Retina (tissue), 1 donor: ENCODE measurements at regions not wholly inside any gene's neighbourhood (a gene's known extent, or its start where the extent isn't known, plus 50 kb on each side); places are given as distances from the start of the nearest gene placed in this dataset.
"Not testable (repeated sequence)": the region's sequence is repeated elsewhere in the genome, so short reads cannot be mapped to it uniquely, and the experiment has no call there.

Experiments used
- DNase-seq: peaks from one replicate; pipeline ENCODE4 v3.0.0-alpha.2; 2016

DNA sequence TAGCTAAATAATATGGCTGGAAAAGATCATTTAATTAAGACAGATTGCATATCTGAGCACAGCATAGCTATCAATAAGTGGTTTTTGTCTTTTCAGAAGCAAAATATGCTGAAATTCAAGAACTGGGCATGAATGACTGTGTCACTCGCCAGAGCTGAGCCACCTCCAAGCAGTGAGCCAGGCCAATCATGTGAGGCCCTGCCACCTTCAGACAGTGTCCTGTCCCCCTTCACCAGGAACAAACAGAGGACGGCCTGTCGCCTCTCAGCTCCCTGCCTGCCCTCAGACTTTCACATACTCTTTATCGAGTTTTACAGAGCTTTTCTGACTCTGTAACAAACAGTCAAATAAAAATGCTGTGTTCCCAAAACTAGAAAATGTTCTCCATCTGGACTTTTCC, 171.0 kb upstream of the TSC22D1 start:
- DNase-seq: no peak

GRCh38 chr13:44746690-44747089, 170.6 kb upstream of the TSC22D1 start:
- no peak for DNase-seq

DNA sequence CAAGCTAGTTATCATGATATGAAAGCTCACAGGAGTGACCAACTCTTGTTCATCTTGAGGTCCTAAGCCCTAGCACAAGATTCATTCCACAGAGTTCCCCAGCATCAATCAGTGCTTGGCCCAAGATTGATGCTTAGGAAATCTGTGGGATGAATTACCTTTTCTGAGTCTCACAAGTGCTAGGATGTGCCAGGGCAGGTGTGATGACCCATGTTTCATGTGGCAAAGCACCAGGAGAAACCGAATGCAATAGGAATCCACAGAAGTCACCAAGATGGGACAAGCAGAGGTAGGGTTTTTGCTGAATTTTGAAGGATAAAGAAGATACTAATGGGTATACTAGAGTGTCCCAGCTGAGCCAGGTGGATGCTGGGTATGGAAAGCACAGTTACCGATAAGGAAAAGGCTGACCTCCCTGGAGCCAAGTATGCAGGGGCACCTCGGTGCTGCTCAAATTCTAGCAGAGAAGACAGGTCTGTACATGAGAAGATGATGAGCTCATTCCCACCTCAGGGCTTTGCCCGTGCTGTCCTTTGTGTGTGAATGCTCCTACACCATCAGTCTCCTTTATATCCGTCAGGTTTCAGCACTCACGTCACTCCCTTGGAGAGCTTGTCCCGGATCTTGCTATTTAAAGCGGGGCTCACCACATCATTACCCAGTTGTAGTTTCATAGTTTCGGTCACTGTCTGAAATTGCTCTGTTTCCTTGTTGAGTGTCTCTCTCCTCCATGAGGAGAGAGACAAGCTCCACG, 168.9 kb upstream of the TSC22D1 start:
- no peak for DNase-seq

DNA sequence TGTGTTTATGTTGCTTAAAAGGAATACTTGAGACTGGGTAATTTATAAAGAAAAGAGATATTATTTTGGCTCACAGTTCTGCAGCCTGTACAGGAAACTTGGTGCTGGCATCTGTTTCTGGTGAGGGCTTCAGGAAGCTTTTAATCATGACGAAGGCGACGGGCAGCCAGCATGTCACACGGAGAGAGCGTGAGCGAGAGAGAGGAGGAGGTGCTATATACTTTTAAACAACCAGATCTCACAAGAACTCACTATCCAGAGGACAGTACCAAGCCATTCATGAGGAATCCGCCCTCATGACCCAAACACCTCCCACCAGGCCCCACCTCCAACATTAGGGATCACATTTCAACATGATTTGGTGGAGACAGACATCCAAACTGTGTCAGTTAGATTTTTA, 163.4 kb upstream of the TSC22D1 start:
- no peak for DNase-seq

- DNase-seq: no peak
Measured at GRCh38 chr13:44739120-44739519, 163.0 kb upstream of the TSC22D1 start.

GRCh38 chr13:44738463-44738862, 162.3 kb upstream of the TSC22D1 start:
- DNase-seq: no peak

DNA sequence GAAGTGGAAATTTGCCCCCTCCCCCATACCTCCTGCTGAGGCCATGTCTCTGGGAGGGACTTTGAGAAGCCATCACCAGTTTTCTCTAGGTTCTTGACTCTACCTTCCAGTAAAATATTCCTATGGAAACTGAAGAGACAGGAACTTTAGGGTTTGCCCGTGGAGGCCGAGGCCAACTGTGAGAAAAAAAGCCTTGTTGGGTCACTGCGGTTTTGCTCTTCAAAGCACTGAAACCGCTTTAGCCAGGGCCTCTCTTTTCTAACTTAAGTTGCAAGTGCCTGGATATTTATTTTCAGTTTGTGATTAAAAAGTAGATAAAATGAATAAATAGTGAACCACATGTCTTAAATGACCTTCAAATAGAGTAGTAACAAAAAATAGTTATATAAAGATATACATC, 159.7 kb upstream of the TSC22D1 start:
- DNase-seq: no peak

GRCh38 chr13:44734201-44734707, 158.1 kb upstream of the TSC22D1 start:
- DNase-seq: no peak

DNA sequence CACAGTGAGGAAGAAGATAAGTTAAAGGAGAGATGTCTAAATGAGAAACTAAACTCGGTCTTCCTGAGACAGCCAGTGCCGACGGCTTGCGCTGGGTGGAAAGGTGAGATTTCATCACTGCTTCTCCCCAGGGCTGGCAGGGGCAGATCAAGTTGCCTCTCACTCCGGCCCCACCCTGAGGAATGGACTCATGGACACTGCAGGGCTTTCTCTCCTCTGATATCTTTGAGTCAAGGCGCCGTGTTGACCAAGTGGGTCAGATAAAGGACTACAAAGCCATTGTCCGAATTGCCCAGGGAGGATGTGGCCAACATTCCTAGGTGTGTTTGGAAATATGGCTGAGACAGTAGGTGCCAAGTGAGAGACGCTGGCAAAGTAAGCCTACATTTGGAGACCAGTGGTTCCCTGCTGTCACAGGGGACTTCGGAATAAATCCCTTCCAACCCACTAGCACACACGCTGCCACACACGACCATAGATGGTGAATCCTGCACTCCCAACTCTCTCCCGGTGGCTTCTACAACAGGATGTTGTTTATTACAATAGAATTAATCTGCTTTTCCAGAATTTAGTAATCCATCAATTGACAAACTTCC, 156.5 kb upstream of the TSC22D1 start:
- DNase-seq: no peak

GRCh38 chr13:44730851-44731250, 154.7 kb upstream of the TSC22D1 start:
- DNase-seq: no peak

- DNase-seq: no peak
Measured at GRCh38 chr13:44730099-44730498, 154.0 kb upstream of the TSC22D1 start.

DNA sequence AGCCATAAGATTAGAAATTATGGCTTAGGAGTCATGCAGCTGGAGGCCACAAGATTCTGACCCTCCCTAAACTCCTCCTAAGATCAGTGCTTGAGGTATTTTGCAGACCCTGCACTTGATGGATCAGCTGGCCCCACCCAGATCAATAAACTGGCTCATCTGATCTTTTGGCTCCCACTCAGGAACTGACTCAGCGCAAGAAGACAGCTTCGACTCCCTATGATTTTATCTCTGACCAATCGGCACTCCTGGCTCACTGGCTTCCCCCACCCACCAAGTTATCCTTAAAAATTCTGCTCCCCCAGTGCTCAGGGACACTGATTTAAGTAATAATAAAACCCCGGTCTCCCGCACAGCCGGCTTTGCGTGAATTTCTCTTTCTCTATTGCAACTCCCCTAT, 151.5 kb upstream of the TSC22D1 start:
- DNase-seq: not testable (repeated sequence)

- DNase-seq: no peak
Measured at GRCh38 chr13:44726778-44727177, 150.6 kb upstream of the TSC22D1 start.

DNA sequence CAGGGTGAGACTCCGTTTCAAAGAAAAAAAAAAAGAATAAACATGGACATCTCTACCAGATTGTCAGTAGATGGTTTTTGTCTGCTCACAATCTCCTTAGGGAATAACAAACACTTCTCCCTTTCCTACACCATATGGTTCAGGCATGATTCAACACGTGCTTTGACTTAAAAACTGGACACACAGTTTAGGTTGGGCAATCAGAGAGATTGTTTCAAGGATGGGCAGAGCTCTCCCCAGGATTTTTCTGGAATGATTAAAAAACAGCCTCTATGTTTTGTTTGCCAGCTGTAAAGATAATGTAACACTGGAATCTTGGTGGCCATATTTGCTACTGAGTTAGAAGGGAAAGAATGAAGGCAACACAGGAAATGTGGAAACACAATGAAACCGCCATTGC, 150.1 kb upstream of the TSC22D1 start:
- no peak for DNase-seq

DNA sequence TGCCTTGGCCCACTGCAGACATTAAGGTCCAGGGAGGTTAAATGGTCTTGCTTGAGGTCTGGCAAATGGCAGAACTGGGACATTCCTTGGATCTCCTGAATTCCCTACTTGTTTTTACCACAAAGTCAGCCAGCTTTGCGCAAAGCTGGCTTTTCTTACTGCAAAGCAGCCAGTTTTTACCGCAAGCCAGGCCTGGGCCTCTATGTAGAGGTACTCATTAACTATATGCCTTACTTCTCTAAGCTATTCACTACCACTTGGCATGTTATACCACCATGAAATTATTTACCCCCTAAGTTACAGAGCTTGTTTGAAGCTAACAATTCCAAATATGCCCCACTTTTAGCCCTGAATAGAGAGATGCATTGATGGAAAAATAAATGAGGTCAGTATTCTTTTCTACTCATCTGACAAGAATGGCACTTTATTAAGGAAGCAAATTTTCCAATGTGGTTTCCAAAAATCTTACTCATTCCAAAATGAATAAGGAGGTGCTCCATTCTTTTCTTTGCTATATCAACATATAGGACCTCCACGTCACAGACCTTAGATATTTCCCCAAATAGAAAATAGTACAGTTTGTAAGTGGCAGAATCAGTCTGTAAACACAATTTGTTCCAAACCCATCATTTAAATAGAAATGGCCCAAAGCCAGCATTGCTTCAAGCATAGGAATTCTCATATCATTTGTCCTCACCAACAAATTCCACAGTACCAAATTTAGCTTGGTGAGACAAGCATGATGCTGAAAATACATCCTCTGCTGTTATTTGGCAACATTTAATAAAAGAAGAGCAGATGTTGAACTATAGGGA, 143.9 kb upstream of the TSC22D1 start:
- DNase-seq: no peak

- no peak for DNase-seq
Measured at GRCh38 chr13:44718467-44718866, 142.3 kb upstream of the TSC22D1 start.

GRCh38 chr13:44715287-44716230, 139.4 kb upstream of the TSC22D1 start:
- DNase-seq: no peak

DNA sequence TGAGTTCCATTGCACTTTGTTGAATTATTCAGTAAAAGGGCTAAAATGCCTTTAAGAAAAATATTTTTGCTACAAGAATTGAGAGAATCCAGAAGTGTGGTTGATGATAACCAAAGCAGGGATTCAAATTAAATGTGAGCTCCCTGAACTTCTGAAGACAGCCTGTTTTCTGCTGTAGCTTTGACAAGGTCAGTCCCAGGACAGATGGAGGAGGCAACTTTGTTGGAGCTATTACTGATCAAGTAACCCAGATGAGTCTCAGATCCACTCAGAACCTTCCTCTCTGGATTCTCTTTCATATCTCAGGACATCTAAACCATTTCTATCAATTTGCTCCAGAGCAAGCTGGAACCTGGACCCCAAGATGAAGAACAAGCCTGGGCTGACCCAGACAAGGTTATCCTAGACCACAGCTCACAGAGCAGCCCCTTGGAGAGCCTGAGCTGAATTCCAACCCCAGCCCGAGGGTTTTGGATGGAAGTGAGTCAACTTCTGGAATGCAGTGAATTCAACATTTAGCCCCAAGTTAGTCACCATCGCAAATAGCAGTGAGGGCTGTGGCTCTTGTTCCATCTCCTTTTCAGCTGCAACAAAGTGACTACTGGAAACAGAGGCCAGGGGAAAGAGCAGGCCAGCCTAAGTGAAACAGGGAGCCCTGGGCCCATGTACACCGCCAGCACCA, 137.8 kb upstream of the TSC22D1 start:
- DNase-seq: no peak

DNA sequence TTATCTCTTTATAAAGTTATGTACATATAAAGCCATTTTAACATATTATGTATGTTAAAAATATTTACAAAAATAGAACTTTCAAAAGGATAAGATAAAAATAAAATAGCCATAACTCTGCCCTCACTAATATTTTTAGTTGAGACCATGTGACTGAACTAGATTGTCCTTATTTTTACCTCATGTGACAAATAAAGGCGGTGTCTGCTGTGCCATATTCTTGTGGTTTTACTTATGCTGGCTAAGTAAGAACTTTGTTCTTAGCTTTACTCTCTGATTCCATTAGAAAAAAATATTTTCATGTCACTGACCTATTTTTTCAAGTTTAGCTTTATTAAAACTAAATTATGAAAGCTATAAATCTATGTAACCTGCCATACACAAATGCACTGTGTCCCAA, 135.6 kb upstream of the TSC22D1 start:
- DNase-seq: no peak

- DNase-seq: no peak
Measured at GRCh38 chr13:44710576-44710975, 134.4 kb upstream of the TSC22D1 start.

DNA sequence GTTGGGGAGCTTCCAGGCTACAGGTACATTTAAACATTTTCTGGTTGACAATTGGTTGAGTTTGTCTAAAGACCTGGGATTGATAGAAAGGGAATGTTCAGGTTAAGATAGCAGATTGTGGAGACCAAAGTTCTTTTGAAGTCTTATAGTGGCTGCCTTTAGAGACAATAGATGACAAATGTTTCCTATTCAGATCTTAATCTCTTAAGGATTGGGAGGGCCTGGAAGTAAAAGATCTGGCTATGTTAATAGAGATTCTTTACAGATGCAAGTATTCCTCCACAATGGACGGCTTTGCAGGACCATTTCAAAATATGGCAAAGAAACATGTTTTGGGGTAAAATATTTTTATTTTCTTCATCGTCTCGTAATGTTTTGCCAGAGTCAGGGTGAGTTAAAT, 128.7 kb upstream of the TSC22D1 start:
- not testable (repeated sequence) for DNase-seq

DNA sequence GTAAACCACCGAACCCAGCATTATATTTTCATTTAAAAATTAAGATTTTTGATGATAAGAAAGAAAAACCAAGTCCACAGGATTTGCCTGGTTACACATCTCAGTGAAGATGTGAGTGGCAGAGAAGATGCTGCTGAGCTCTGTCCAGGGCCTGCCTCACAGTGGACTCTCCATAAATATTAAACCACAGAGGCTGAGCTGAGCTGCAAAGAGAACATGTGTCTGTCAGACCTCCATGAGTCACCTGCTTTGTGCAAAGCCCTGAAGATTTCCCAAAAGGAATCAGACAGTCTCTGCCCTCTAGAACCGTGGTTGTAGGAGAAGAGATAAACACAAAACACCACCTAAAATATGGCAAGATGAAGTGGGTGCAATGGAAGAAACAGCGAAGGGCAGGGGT, 127.2 kb upstream of the TSC22D1 start:
- no peak for DNase-seq
